WERI-Rb-1 (cell line): ENCODE measurements at regions not wholly inside any gene's neighbourhood (a gene's known extent, or its start where the extent isn't known, plus 50 kb on each side); places are given as distances from the start of the nearest gene placed in this dataset.

Experiments
- DNase-seq: peaks from one replicate; pipeline ENCODE4 v3.0.0-alpha.2; 2020
- H3K27ac ChIP-seq: fragments of 250-450 bp; sonication (Bioruptor Pico); 2 replicates; pipeline ENCODE4 v1.5.1; 2020; ENCODE audit warnings: mild to moderate bottlenecking, moderate library complexity
- H3K27me3 ChIP-seq: fragments of 250-450 bp; sonication (Bioruptor Pico); 2 replicates; pipeline ENCODE4 v1.5.1; 2021; ENCODE audit warnings: mild to moderate bottlenecking, low read depth, moderate library complexity; ENCODE audit not compliant: insufficient read depth, severe bottlenecking
- H3K36me3 ChIP-seq: fragments of 250-450 bp; sonication (Bioruptor Pico); 2 replicates; pipeline ENCODE4 v1.5.1; 2020; ENCODE audit warnings: mild to moderate bottlenecking, moderate library complexity
- H3K4me3 ChIP-seq: 2 replicates; pipeline ENCODE4 v1.5.1; 2011; ENCODE audit warnings: low read depth, mild to moderate bottlenecking, control low read depth, low read length
- H3K9me3 ChIP-seq: fragments of 250-450 bp; sonication (Bioruptor Pico); 2 replicates; pipeline ENCODE4 v1.5.1; 2021; ENCODE audit warnings: mild to moderate bottlenecking, moderate library complexity; ENCODE audit not compliant: severe bottlenecking
- CTCF ChIP-seq: IDR thresholded peaks from 2 replicates; pipeline ENCODE4 v1.5.1; 2011; ENCODE audit warnings: low read depth, mild to moderate bottlenecking, control low read depth, inconsistent platforms, low read length

GRCh38 chr3:117217760-117218316 lies 508.3 kb downstream of the TUSC7 start:
- no peak for DNase-seq
- TF ChIP-seq CTCF, result no peak
- no peak overlapping the region for H3K27ac ChIP-seq

GRCh38 chr3:117218641-117219048 lies 509.1 kb downstream of the TUSC7 start:
- no peak for DNase-seq
- no peak for TF ChIP-seq CTCF
- H3K4me3 ChIP-seq, result no peak overlapping the region
- no peaks in the 10 kb centered on the region for H3K9me3 ChIP-seq
- H3K27ac ChIP-seq, result no peak overlapping the region
- H3K27me3 ChIP-seq, result peaks cover 25% of the 10 kb centered on the region
- no peaks in the 10 kb centered on the region for H3K36me3 ChIP-seq

More at GRCh38 chr3:117217760-117218316, 508.3 kb downstream of the TUSC7 start:
- H3K4me3 ChIP-seq, result no peak overlapping the region
- H3K27me3 ChIP-seq, result peaks cover 23% of the 10 kb centered on the region
- H3K36me3 ChIP-seq, result no peaks in the 10 kb centered on the region
- H3K9me3 ChIP-seq, result peaks cover 1% of the 10 kb centered on the region

GRCh38 chr3:117219296-117219695 lies 509.7 kb downstream of the TUSC7 start:
- peaks cover 28% of the 10 kb centered on the region for H3K27me3 ChIP-seq
- TF ChIP-seq CTCF, result no peak

GRCh38 chr3:117226932-117227331 lies 517.4 kb downstream of the TUSC7 start:
- H3K27me3 ChIP-seq, result peaks cover 42% of the 10 kb centered on the region

More at GRCh38 chr3:117219296-117219695, 509.7 kb downstream of the TUSC7 start:
- no peak overlapping the region for H3K4me3 ChIP-seq
- H3K27ac ChIP-seq, result no peak overlapping the region
- no peaks in the 10 kb centered on the region for H3K36me3 ChIP-seq
- H3K9me3 ChIP-seq, result no peaks in the 10 kb centered on the region
- no peak for DNase-seq

GRCh38 chr3:117228466-117228865 lies 518.9 kb downstream of the TUSC7 start:
- Histone ChIP-seq H3K27me3 (peaks cover 50% of the 10 kb centered on the region), H3K36me3 (no peaks in the 10 kb centered on the region), H3K27ac (no peak overlapping the region), H3K9me3 (no peaks in the 10 kb centered on the region), H3K4me3 (no peak overlapping the region)
- no peak for TF ChIP-seq CTCF
- DNase-seq, result no peak

More at GRCh38 chr3:117226932-117227331, 517.4 kb downstream of the TUSC7 start:
- no peaks in the 10 kb centered on the region for H3K9me3 ChIP-seq
- H3K27ac ChIP-seq, result no peak overlapping the region
- DNase-seq, result no peak
- TF ChIP-seq CTCF, result no peak
- H3K4me3 ChIP-seq, result no peak overlapping the region
- H3K36me3 ChIP-seq, result no peaks in the 10 kb centered on the region

GRCh38 chr3:117230924-117231323 lies 521.3 kb downstream of the TUSC7 start:
- H3K36me3 ChIP-seq, result no peaks in the 10 kb centered on the region
- no peak for TF ChIP-seq CTCF
- no peak overlapping the region for H3K27ac ChIP-seq
- no peaks in the 10 kb centered on the region for H3K9me3 ChIP-seq
- peaks cover 42% of the 10 kb centered on the region for H3K27me3 ChIP-seq
- H3K4me3 ChIP-seq, result no peak overlapping the region
- DNase-seq, result no peak
